ENCODE measurements at regions not wholly inside any gene's neighbourhood (a gene's known extent, or its start where the extent isn't known, plus 50 kb on each side); places are given as distances from the start of the nearest gene placed in this dataset.

DNA sequence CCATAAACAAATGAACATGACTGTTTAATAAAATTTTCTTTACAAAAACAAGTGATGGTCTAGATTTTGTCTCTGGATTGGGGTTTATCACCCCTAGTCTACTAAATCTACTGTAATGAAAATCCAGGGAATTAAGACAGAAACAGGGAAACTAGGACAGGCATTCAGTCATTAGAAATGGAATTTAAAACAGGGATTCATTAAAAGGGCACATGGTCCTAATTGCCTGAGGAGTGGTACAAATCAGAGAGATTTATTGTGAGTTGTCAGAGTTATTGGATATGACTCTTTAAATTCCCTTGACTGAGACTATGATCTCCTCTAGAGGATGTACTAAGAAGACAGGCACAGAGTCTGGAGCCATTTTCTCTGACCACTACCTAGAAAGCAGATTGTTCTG lies 670.9 kb upstream of the GCFC2 start:
- H3K4me3 ChIP-seq: no peak overlapping the region
- TF ChIP-seq POLR2A (IDR thresholded peaks at IDR 0.05) (no peak), EP300 (IDR thresholded peaks at IDR 0.05) (no peak)
- TF ChIP-seq, protein P1, sequence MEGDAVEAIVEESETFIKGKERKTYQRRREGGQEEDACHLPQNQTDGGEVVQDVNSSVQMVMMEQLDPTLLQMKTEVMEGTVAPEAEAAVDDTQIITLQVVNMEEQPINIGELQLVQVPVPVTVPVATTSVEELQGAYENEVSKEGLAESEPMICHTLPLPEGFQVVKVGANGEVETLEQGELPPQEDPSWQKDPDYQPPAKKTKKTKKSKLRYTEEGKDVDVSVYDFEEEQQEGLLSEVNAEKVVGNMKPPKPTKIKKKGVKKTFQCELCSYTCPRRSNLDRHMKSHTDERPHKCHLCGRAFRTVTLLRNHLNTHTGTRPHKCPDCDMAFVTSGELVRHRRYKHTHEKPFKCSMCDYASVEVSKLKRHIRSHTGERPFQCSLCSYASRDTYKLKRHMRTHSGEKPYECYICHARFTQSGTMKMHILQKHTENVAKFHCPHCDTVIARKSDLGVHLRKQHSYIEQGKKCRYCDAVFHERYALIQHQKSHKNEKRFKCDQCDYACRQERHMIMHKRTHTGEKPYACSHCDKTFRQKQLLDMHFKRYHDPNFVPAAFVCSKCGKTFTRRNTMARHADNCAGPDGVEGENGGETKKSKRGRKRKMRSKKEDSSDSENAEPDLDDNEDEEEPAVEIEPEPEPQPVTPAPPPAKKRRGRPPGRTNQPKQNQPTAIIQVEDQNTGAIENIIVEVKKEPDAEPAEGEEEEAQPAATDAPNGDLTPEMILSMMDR (IDR thresholded peaks at IDR 0.05): no peak
- H3K36me3 ChIP-seq: no peaks in the 10 kb centered on the region
- no peaks in the 10 kb centered on the region for H3K27me3 ChIP-seq
- H3K27ac ChIP-seq: no peak overlapping the region
- no peaks in the 10 kb centered on the region for H3K9me3 ChIP-seq
- no peak for DNase-seq (ENCODE audit: low spot score in 2 of 2)
- no peaks in the 10 kb centered on the region for H3K4me1 ChIP-seq

DNA sequence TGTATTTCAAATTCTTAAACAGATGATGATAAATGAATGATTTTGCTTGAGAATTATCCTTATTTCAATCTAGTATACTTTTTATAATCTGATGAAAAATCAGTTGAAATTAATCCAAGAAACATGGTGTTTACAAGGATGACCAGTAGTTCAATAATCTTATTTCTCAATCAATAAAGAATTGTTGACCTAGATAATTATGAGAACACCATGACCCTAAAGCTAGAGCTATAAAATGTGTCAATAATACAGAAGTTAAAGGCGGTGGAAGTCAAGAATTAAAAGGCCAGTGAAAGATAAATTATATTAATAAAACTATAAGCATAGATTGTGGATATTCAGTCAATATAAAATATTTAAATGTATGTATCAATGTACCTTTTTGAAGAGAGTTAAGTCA lies 667.4 kb upstream of the GCFC2 start:
- DNase-seq (ENCODE audit: low spot score in 2 of 2): no peak
- WGBS, 2 donors: 86 to 94% methylated on average over 1 of the region's 1 CpG
- TF ChIP-seq POLR2A (IDR thresholded peaks at IDR 0.05): no peak
- TF ChIP-seq, protein P1 (IDR thresholded peaks at IDR 0.05): no peak
- TF ChIP-seq EP300 (IDR thresholded peaks at IDR 0.05): no peak

DNA sequence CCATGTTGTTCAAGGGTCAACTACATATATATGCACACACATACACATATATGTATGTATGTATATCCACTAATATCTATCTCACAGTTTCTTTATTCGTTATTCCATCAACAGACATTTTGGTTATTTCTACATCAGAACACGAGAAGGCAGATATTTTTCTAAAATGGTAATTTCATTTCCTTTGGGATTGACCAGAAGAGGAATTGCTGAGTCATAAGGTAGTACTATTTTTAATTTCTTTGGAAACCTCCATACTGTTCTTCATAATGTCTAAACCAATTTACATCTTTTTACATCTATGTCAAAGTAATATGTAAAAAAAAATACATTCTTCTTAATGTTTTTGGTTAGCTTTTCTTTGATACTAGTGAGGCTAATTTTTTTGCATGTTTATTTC lies 630.7 kb upstream of the GCFC2 start:
- WGBS, 2 donors: 77 to 83% methylated on average over 2 of the region's 2 CpGs

More for the DNA sequence above, 667.4 kb upstream of the GCFC2 start:
- Histone ChIP-seq H3K4me3 (no peak overlapping the region), H3K36me3 (no peaks in the 10 kb centered on the region), H3K9me3 (no peaks in the 10 kb centered on the region), H3K27ac (no peak overlapping the region), H3K27me3 (no peaks in the 10 kb centered on the region), H3K4me1 (no peaks in the 10 kb centered on the region)

DNA sequence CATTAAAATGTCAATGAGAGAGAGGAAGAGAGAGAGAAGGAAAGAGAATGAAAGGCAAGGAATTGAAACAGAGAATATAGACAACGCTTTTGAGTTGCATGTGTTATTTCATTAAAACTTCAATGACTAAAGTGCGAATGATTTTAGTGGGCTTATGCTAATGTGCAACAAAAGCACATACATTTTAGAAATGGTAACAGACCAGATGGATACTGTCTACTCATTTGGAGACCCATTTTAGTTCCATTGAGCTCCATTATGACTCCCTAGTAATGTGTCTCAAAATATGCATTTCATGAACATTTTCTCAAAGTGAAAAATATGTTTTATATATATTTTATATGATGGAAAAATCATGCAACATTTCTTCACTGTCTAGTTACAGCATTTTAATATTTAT lies 622.2 kb upstream of the GCFC2 start:
- TF ChIP-seq EP300 (IDR thresholded peaks at IDR 0.05) (no peak), POLR2A (IDR thresholded peaks at IDR 0.05) (no peak)
- TF ChIP-seq, protein P1 (IDR thresholded peaks at IDR 0.05): no peak
- WGBS, 2 donors: 86 to 97% methylated on average over 2 of the region's 2 CpGs
- DNase-seq (ENCODE audit: low spot score in 2 of 2): no peak
- Histone ChIP-seq H3K4me3 (no peak overlapping the region), H3K36me3 (no peaks in the 10 kb centered on the region), H3K27ac (no peak overlapping the region), H3K27me3 (no peaks in the 10 kb centered on the region), H3K4me1 (no peaks in the 10 kb centered on the region), H3K9me3 (no peaks in the 10 kb centered on the region)

More for the DNA sequence above, 630.7 kb upstream of the GCFC2 start:
- no peak overlapping the region for H3K27ac ChIP-seq
- no peaks in the 10 kb centered on the region for H3K36me3 ChIP-seq
- no peak for DNase-seq (ENCODE audit: low spot score in 2 of 2)
- no peaks in the 10 kb centered on the region for H3K4me1 ChIP-seq
- no peak for TF ChIP-seq EP300 (IDR thresholded peaks at IDR 0.05)
- TF ChIP-seq POLR2A (IDR thresholded peaks at IDR 0.05): no peak
- TF ChIP-seq, protein P1 (IDR thresholded peaks at IDR 0.05): no peak
- H3K4me3 ChIP-seq: no peak overlapping the region
- H3K9me3 ChIP-seq: peaks cover 0 to 6% (median 0%) of the 10 kb centered on the region in 4 donors
- no peaks in the 10 kb centered on the region for H3K27me3 ChIP-seq

DNA sequence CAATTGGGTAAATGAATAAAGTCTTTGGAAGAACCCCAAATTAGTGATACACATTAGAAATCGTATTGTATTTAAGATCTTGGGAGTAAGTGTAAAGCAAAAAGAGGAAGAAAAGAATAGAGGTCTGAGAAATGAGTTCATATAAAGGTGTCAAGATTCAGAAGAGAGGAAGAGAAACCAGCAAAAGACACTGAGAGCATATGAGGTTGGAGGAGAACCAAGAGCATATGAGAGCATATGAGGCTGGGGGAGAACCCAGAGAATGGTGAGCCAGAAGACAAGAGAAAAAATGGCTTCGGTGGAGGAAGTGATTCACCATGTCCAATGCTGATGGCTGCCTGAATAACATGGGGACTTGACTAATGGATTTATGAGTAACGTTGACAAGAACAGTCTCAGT lies 620.1 kb upstream of the GCFC2 start:
- Histone ChIP-seq H3K4me3 (no peak overlapping the region), H3K4me1 (no peaks in the 10 kb centered on the region), H3K27me3 (no peaks in the 10 kb centered on the region), H3K36me3 (no peaks in the 10 kb centered on the region), H3K9me3 (no peaks in the 10 kb centered on the region), H3K27ac (no peak overlapping the region)
- WGBS, 2 donors: 81 to 90% methylated on average over 3 of the region's 3 CpGs
- DNase-seq (ENCODE audit: low spot score in 2 of 2): no peak
- TF ChIP-seq POLR2A (IDR thresholded peaks at IDR 0.05): no peak
- no peak for TF ChIP-seq EP300 (IDR thresholded peaks at IDR 0.05)
- TF ChIP-seq, protein P1 (IDR thresholded peaks at IDR 0.05): no peak
